Esophagus muscularis mucosa (tissue), 4 donors: ENCODE measurements at regions not wholly inside any gene's neighbourhood (a gene's known extent, or its start where the extent isn't known, plus 50 kb on each side); places are given as distances from the start of the nearest gene placed in this dataset.

Source experiments
- CTCF ChIP-seq, 3 experiments: fragments of 200-600 bp in 2 of 3; fragments of 450-650 bp in 1 of 3; sonication (generic) in 2 of 3; IDR thresholded peaks; one replicate each; pipeline ENCODE4 v1.5.1; 2017 to 2019; ENCODE audit warnings: antibody characterized with exemption in 3 of 3, mild to moderate bottlenecking in 2 of 3, moderate library complexity in 1 of 3
- EP300 ChIP-seq: sonication (generic); formaldehyde crosslinking; IDR thresholded peaks from one replicate; pipeline ENCODE4 v1.6.1; 2017; ENCODE audit warnings: antibody characterized with exemption
- POLR2A ChIP-seq: fragments of 450-650 bp; IDR thresholded peaks from one replicate; pipeline ENCODE4 v1.6.1; 2017; ENCODE audit warnings: antibody characterized with exemption, moderate library complexity, mild to moderate bottlenecking, low read depth

- TF ChIP-seq POLR2A (no peak), CTCF (IDR thresholded peaks at IDR 0.05) (no peak), EP300 (no peak)
Measured at GRCh38 chr13:81078048-81078447, 737.1 kb upstream of the SPRY2 start.
